Coronary artery (tissue), 2 donors: ENCODE measurements at regions not wholly inside any gene's neighbourhood (a gene's known extent, or its start where the extent isn't known, plus 50 kb on each side); places are given as distances from the start of the nearest gene placed in this dataset.

Experiments
- DNase-seq: peaks from one replicate; pipeline ENCODE4 v3.0.0-alpha.2; 2017; ENCODE audit warnings: low spot score
- H3K27ac ChIP-seq, 2 donors: fragments of 200-600 bp; sonication (generic); one replicate each; pipeline ENCODE4 v1.5.1; 2016 to 2019
- H3K4me3 ChIP-seq: fragments of 200-600 bp; sonication (generic); 2 replicates; pipeline ENCODE4 v1.5.1; 2016; ENCODE audit warnings: mild to moderate bottlenecking, moderate library complexity
- TF ChIP-seq, protein P1 (sequence below): fragments of 200-600 bp; sonication (generic); IDR thresholded peaks from one replicate; pipeline ENCODE4 v1.5.1; 2019; ENCODE audit warnings: antibody characterized with exemption

DNA sequence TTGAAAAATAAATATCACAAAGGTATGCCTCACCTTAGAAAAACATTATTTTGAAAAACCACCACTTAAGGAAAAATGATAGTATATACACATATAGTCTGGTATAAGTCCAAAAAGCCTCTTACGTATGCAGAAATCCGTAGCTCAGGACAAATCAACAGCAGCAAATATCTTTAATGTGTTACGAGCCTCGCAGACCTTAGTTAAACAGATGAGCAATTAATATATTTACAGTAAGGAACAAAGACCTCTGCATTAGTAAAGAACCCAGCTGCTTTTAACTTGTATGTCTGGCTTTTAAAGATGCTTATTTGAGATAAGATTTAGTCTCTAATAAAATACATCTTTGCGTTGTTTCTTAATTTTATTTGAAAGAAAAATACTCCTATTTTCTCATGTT lies 79.9 kb upstream of the CHRM3 start:
- DNase-seq, result no peak
- no peak overlapping the region for H3K4me3 ChIP-seq
- TF ChIP-seq, protein P1, sequence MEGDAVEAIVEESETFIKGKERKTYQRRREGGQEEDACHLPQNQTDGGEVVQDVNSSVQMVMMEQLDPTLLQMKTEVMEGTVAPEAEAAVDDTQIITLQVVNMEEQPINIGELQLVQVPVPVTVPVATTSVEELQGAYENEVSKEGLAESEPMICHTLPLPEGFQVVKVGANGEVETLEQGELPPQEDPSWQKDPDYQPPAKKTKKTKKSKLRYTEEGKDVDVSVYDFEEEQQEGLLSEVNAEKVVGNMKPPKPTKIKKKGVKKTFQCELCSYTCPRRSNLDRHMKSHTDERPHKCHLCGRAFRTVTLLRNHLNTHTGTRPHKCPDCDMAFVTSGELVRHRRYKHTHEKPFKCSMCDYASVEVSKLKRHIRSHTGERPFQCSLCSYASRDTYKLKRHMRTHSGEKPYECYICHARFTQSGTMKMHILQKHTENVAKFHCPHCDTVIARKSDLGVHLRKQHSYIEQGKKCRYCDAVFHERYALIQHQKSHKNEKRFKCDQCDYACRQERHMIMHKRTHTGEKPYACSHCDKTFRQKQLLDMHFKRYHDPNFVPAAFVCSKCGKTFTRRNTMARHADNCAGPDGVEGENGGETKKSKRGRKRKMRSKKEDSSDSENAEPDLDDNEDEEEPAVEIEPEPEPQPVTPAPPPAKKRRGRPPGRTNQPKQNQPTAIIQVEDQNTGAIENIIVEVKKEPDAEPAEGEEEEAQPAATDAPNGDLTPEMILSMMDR, result no peak
- H3K27ac ChIP-seq, result no peak overlapping the region

DNA sequence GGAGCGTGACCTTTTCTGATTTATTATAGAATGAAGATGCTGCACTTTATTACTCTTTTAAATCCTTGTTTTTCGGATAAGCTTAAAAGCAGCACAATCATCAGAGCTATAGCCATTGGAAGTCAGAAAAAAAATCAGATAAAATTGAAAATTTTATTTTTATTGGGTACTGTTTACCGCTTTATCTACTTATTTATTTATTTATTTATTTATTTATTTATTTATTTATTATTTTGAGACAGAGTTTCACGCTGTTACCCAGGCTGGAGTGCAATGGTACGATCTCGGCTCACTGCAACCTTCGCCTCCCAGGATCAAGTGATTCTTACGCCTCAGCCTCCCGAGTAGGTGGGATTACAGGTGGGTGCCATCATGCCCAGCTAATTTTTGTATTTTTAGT lies 83.1 kb upstream of the CHRM3 start:
- TF ChIP-seq, protein P1, result no peak
- H3K27ac ChIP-seq, result no peak overlapping the region
- H3K4me3 ChIP-seq, result no peak overlapping the region
- DNase-seq, result no peak

DNA sequence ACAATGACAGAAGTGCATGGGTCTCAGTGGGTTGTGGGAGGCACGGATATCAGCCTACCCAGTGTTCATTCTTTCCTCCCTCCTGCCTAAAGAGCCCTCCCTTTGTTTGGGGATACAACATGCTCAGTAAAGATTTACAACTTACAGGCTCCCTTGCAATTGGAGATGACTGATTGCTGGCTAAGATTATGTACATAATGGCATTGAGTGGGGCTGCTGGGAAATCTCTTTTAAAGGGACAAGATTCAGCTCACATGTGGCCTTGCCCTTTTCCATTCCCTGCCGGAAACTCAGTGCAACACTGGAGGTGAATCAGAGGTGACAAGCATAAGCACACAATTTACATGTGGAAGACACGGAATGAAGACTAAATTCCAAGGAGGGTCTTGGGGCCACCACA lies 83.7 kb upstream of the CHRM3 start:
- TF ChIP-seq, protein P1, result no peak
- H3K4me3 ChIP-seq, result no peak overlapping the region
- H3K27ac ChIP-seq, result no peak overlapping the region
- DNase-seq, result no peak

DNA sequence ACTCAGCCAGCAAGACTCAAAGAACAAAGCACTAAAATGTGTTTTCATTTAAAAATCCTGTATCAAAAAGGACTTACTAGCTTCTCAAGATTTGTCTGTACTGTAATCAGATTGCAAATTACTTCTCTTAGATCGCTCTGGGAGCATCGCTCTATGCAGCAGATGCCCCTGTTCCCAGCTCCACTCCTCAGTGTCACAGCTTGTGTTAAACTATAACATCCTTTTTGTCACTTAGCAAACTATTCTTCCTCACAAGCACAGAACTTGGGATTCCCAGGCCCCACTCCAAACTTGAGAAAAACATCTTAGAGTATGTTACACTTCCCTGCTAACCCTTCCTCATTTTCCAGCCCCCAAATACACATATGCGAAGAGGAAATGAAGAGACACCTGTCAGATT lies 85.1 kb upstream of the CHRM3 start:
- TF ChIP-seq, protein P1, result no peak
- H3K27ac ChIP-seq, result no peak overlapping the region
- no peak overlapping the region for H3K4me3 ChIP-seq
- no peak for DNase-seq

DNA sequence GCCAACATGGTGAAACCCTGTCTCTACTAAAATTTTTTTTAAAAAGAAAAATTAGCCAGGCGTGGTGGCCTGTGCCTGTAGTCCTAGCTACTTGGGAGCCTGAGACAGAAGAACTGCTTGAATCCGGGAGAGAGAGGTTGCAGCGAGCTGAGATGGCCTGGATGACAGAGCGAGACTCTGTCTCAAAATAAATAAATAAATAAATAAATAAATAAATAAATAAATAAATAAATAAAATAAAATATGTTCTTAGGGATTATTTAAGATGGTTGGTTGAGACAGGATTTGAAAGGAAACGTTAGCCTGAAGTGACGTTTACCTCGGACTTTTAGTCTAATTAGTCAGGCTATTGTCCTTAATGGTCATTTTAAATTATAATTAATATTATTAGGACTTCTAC lies 88.5 kb upstream of the CHRM3 start:
- TF ChIP-seq, protein P1, result no peak
- no peak for DNase-seq
- Histone ChIP-seq H3K4me3 (no peak overlapping the region), H3K27ac (no peak overlapping the region)

DNA sequence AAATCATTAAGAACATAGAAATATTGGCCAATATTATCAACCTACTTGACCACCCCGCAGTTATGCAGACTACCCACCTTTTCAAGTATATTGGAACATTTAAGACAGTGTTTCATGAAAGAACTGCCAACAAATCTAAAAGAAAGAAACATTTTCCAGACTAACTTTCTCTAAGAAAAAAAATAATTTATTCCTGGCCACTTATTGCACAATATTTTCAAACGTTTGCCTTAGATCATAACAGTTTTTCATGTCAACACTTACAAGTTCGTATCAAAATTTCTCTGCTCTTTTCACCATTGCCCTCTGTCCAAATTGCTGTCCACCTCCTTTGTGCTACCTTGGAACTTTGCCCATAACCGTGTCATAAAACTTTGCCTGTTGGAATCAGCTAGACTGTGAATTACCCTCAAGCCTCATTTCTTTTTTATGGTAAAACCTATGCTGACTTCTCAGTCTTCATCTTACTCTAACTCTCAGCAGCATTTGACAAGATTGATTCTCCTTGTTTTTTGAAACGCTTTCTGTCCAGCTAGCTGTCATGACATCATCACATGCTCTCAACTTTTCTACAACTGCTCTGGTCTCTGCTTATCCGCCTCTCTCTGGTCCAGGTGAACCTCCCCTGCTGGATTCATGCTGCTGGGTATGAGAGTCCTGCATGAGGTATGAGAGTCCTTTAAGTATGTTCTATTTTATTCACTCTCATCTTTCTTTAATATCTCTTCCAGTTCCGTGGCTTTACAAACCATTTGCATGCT lies 92.8 kb upstream of the CHRM3 start:
- no peak for DNase-seq
- TF ChIP-seq, protein P1, result no peak
- Histone ChIP-seq H3K4me3 (no peak overlapping the region), H3K27ac (no peak overlapping the region)

DNA sequence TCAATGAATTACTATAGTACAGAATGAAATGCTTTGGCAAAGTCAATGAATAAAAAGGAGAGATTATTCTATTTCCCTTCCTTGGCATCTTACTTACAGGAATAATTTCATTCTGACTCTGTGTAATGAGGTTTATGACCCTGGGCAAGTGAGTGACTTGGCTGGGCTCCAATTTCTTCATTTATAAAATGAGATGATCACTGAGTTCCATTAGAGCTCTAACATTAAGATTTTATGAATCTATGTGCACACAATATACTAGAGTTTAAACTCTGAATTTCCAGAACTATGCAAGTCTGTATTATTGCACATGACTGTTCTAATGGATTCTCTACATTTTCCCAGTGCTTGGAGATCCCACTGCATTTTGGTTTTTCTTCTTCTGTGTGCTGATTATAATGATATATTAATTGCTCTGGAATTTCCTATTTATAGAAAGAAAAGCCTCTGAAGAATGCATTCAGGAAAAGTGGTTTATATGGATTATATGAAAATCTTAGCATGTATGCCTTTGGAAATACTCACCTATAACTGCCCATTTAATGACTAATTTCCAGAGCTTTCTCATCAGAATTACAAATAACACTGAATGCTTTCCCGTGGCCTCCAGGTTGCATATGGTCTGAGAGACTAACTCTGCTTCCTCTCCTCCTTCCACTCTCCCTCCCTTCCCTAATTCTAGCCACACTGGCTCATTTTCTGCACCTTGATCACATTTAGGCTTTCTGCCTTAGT lies 97.4 kb upstream of the CHRM3 start:
- TF ChIP-seq, protein P1, result no peak
- Histone ChIP-seq H3K4me3 (no peak overlapping the region), H3K27ac (no peak overlapping the region)
- no peak for DNase-seq
